ENCODE measurements at regions not wholly inside any gene's neighbourhood (a gene's known extent, or its start where the extent isn't known, plus 50 kb on each side); places are given as distances from the start of the nearest gene placed in this dataset.

DNA sequence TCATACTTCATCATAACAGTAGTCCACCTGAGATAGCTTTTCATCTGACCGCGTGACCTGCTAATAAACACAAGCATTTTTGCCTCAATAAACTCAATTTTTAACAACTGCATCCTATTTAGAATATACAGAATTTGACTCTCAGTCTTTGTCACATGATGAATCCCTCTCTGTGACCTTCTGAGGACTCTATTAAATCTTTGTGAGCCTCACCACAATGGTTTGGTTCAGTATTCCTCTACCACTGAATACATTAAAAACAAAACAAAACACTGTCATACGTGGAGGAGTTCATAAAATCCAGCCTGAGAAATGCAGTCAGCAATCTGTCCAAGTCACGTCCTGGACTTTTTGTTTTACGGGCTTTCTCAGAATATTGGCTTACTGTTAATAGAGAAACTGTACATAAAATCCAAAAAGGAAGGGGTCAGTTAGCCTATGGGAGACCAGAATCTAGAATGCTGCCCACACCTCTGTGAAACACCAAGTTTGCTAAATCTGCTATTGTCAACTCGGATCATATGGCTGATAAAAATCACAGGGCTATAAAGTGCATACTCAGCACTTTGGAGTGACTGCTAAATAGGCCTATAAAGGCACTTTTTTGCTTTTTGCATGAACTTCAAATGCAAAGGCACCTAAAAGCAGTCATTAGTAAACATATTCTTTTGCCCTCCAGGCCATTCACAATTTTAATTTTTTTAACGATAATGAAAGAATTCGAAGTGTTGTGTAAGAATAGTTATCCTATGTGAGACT, 190.3 kb upstream of the HDDC2 start:
- DNase-seq: no peak

DNA sequence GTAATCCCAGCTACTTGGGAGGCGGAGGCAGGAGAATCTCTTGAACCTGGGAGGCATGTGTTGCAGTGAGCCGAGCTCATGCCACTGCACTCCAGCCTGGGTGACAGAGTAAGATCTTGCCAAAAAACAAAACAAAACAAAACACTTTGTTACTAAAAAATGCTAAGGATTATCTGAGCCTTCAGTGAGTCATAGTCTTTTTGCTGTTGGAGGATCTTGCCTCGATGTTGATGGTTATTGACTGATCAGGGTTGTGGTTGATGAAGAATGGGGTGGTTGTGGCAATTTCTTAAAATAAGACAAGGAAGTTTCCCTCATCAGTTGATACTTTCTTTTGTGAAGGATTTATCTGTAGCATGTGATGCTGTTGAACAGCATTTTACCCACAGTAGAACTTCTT, 196.8 kb upstream of the HDDC2 start:
- DNase-seq: no peak

DNA sequence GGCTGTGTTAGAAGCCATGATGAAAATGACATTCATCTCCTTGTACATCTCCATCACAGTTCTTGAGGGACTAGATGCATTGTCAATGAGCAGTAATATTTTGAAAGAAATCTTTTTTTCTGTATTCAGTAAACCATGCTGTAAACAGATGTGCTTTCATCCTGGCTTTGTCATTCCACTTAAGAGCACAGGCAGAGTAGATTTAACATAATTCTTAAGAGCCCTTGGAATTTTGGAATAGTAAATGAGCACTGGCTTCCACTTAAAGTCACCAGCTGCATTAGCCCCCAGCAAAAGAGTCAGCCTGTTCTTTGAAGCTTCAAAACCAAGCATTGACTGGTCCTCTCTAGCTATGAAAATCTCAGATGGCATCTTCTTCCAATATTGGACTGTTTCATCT, 197.8 kb upstream of the HDDC2 start:
- no peak for DNase-seq

DNA sequence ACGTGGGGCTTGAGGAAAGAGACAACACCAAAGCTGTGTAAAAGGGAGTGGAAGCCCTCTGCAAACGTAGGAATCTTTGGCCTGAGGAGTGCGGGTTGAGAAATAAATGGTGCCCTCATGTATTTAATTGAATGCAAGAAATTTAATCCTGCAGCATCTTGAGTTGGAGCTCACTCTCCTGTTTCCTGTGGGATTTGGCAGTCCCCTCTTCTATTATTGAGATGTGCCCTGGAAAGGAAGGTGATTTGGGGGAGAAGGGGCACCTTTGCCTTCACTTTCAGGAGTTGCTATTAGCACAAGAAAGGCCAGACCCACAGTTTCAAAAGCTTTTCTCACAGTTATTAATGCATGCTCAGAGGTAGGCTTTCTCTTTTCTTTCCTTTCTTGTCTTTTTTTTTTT, 201.4 kb upstream of the HDDC2 start:
- no peak for DNase-seq

DNA sequence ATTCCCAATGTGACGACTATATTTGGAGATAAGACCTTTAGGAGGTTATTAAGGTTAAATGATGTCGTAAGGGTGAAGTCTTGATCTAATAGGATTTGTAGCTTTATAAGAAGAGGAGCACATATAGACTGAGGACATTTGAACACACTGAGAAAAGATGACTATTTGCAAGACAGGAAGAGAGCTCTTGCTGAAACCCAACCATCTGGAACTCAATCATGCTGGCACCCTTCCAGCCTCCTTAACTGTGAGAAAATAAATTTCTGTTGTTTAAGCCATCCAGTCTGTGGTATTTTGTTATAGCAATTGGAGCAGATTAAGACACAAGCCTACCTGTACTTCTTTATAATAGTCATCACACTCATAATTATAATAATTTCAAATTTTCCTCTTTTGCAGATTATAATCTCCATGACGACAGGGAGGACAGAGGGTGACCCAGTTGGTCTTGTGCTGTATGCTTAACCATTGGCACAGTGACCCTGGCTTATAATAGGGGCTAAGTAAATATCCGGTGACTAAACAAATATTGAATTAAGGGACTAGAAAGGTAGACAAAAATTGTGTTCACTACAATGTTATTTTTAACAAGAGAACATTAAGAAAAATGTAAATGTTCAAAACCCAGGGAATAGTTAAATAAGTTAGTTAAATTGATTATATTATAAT, 206.4 kb upstream of the HDDC2 start:
- no peak for DNase-seq

DNA sequence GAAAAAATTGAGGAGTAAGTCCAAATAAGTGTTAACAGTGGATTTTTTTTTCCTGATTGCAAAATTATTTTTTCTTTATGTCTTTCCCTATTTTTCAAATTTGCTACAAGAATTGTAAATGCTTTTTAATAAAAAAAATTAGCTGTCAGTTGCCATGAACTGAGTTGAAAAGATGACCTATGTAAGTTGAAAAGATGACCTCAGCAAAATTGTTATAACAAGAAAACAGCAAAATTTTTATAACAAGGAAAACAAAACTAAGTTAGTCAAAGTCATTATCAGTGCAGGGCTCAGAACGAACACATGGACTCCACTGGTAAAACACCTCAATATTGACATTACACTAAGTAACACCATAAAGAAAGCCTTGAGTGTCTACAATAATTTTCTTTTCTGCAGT, 207.0 kb upstream of the HDDC2 start:
- no peak for DNase-seq

DNA sequence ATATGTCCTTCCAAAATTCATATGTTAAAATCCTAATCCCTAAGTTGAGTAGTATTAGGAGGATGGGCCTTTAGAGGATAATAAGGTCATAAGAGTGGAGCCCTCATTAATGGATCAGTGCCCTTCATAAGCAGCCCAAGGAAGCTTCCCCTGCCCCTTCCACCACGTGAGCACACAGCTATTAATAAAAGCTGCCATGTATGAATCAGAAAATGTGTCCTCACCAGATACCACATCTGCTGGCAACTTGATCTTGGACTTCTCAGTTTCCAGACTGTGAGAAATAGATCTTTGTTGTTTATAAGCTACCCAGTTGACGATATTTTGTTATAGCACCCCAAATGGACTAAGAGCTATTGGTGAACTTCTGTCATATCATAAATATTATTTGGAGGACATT, 207.7 kb upstream of the HDDC2 start:
- DNase-seq: no peak

DNA sequence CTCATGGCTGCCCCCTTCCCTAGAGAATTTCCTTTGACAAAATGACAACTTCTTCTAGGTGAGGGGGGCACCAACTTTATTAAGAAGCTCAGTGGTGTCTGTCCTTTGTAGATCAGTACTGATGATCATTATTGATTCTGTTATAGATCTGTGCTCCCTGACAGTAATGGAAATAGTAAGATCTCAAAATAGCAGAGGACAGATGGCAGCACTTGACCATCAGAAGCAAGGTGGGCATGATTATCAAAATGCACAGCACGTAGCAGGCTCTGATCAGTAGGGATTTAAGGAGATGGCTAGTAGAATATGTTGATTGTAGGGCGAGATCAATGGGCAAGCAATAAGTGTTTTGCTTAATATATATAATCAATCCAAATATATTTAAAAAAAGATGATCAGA, 208.6 kb upstream of the HDDC2 start:
- DNase-seq: no peak

DNA sequence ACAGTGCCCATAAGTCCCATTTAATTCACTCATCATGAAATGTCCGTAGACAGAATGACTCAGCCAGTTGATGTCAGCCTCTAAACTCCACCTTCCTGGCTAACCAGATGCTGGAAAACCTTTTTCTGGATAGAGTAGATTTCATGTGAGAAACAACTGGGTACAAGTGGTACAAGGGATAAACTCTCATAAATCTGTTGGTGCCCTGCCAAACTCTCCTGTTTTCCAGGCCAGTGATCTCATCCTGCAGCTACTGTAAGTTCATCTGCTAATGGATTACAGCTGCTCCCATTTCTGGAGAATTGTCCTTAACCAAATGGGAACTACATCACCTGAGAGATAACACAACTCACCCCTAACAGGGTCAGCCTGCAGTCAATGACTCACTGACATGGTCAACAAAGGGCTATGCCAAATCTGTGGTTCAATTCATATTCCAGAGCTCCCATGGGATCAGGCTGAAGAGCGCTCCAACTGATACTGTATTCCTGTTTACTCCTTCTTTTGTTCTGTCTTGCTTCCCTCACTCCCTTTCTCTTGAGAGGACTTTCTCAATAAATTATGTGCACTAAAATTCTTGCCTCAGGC, 210.1 kb upstream of the HDDC2 start:
- DNase-seq: no peak

DNA sequence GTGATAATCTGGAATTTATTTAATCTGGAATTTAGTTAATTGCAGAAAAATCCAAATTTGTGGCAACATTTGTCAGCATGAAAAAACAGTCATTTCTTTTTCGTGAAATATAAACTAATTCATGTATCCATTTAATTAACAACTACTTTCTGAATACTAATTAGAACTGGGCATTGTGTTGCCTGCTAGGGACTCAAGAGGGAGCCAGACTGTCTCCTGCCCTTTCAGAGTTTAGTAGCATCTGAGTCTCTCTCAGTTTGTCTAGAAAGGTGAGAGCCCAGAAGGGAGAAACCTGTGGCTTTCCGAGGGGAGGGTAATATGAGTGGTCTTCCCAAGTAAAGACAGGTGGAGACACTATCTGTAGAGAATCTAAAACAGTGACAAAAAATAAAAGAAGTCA, 210.9 kb upstream of the HDDC2 start:
- no peak for DNase-seq

DNA sequence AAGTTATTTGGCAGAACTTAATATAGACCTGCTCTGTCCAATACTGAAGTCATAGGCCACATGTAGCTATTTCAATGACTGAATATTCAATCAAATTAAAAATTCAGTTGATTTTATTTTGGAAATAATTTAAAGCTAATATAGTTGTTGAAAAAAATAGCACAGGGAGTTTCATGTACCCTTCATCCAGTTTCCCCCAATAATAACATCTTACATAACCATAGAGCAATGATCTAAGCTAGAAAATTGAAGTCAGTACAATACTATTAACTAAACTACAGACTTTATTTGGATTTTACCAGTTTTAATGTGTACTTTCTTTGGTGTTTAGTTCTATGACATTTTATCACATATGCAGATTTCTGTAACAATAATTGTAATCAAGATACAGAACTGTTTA, 212.2 kb upstream of the HDDC2 start:
- no peak for DNase-seq

DNA sequence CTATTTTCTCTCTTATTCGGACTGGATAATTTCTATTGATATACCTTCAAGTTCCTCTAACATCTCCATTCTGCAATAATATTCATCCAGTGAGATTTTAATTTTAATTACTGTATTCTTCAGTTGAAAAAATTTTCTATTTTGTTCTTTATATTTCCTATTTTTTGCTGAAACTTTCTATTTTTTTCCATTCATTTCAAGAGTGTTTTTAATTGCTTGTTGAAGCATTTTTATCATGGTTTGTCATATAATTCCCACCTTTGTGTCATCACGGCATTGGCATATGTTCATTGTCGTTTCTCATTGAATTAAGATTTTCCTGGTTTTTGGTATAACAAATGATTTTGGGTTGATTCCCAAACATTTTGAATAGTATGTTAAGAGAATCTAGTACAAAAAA, 214.9 kb upstream of the HDDC2 start:
- DNase-seq: no peak

DNA sequence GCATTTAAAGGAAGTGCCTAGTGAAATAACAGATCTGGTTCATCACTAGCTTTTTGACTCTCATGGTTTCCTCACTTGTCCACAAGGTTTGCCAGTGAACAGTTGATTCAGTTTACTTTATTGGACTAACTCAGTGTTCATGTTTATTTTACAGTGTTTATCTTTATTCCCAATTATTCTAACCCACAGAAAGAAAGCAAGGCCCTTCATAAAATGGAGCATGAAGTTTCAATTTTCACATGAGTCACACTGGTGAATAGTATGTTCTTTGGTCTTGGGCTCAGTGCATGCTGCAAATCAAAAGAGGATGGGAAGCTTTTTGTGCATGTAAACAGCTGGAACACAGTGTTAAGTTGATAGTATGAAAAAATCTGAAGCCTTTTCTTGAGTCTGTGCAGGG, 217.6 kb upstream of the HDDC2 start:
- no peak for DNase-seq

DNA sequence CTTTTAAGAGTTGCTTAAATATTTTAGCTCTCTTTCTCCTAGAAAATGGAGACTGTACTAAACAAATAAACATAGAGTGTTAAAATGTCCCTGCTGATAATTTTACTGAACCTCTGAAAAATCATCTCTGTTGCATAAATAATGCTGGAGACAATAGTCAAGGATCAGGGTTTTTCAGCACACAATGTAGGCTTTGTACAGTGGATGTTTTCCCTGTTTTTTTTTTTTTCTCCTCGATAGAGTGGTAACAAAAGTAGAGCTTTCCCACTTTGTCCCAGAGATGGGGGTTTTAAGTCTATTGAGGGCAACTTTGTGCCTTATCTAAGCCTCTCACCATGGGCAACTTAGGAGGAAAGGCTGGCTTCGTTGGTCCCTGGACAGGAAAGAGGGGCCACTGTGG, 222.6 kb upstream of the HDDC2 start:
- no peak for DNase-seq

DNA sequence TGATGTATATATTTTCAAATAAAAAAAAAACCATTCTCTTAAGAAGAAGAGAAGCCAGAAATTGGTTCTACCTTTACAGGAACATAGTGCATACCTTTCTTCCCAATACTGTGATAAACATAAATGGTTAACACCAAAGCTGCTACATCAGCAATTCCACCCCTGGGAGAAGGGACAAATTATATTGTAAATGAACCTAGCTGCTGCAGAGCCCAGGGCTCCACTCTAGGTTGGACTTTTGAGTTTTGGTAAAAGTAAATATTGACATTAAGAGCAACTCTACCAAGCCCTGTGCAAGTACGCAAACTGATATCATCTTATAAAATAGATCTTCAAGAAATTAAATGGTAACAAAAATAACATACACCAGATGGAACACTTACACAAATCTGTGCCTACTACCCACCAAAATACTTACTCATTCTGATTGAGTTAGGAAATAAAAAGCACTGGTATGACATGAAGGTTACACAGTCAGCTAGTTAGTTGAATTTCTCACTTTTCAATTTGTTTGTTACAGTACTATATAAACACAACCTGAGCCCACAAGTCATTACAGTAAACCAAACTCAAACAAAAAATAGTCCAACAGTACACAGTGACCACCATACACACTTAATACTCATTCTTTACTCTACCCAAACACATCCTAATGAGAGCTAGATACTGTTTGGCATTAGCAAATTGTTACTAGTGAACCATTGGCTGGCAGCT, 223.3 kb upstream of the HEY2 start:
- DNase-seq: no peak

DNA sequence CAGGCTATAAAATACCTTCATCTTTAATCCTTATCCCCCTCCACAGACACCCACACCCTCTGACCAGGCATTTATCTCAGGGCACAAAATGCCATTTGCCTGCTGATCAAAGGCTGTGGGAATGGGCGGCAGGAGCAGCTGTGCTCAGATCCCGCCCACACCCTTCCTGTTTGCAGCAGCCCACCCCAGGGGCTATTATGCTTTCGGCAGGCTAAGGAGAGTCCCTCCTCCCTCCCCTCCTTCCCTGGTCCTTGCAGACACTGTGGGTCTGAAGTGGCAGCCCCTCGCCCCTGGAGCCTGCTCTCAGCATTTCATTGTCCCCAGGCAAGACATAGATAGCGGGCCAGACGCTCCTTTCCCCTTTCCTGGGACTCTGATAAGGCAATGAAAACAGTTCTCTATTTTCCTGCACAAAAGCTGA, 220.8 kb upstream of the HEY2 start:
- no peak for DNase-seq

DNA sequence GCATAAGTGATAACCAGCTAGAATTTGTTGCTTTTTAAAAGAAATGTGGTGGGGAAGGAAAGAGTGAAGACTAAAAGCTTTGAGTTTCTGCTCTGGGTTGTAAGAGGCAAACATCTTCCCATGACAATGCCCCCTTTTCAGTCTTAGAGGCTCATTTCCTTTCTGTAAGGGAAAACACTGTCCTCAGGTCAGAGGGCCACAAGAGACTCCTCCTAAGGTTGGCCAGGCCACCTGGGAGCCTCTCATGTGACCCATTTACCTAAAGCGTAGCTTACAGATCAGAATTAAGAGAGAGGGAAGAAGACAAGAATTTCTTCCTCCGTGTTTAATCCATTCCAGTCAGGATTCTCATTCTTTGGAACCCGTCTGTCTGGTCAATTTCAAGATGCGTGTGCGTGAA, 220.4 kb upstream of the HEY2 start:
- no peak for DNase-seq

DNA sequence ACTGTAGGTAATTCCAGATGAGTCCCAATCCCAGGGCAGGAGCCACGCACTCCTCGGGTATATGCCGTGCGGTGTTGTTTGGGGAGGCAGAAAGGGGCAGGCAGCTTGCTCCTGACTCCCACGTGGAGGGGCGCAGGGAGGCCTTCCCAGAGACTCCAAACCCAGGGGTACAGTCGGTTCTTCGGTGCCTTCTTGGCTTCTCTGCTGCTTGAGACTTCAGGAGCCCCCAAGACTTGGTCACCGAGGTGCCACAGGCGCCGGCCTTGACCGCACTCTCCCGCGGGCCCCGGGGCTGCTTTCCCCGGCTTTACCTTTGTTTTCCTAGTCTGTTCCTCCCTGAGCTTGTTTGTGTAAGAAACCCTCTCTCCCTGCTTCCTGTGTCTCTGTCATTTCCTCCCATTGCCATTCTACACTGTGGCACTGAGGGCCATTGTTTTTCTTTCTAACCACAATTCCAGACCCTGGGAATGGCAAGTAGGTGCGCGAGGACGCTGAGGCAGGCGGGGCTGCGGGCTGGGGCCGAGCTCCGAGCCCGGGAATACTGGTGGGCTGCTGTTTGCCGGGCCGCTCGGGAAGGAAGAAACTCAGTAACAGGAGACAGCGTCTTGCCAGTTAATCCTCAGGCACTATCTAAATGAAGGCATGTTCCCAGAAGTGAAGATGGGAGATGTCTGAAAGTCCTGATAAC, 215.6 kb upstream of the HEY2 start:
- DNase-seq: peak; percentile 61

DNA sequence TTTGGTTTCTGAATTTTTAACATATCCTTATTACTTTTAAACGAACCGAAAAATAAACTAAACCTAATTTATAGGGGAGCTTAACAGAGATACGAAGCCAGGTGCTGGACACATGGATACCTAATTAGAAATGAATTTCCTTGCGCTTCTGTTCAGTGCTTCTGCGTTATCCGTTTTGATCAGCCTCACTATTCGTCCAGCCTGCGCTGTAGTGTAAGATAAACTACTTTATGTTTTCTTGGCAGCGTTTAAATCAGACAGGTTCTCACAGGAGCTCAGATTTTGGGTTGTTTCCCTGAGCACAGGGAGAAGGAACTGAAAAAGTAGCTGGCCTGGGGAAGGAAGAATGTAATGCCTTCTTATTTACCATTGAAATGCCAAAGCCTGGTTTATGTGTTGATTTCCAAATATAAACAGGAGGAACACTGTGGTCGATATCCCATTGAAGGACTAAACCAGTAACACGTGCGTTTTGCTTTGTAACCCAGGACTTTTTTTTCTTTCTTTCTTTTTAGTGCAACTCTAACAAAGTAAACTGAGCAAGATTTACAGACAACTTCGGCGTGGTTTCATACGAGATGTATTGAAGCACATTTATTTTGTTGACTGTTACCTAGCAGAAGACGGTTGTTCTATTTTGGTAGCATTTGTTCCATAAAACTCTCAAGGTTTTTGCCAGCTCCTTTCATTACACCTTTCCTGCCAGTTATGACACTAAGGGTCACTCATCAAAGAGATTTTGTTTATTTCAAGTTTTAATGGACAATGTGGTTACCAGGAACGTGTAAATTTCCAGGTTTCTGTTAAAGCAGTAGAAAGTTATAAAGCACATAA, 214.8 kb upstream of the HEY2 start:
- DNase-seq: no peak

DNA sequence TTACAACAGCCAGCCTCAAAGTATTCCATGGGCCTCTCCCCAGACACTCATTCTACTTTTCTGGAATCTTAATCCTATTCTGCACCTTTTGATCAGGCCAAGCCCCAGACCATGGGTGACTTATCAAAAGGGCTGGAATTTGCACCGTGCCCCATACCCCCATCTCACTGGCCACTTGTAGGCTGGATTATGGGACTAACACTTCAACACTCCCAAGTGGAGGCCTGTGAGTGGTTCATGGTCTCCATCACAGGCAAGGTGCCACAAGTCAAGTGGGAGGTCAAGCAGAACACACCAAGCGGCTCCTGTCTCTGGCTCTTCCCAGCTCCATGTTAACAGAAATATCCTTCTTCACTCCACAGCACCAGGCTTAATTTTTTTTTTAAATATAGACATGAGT, 212.3 kb upstream of the HEY2 start:
- no peak for DNase-seq

DNA sequence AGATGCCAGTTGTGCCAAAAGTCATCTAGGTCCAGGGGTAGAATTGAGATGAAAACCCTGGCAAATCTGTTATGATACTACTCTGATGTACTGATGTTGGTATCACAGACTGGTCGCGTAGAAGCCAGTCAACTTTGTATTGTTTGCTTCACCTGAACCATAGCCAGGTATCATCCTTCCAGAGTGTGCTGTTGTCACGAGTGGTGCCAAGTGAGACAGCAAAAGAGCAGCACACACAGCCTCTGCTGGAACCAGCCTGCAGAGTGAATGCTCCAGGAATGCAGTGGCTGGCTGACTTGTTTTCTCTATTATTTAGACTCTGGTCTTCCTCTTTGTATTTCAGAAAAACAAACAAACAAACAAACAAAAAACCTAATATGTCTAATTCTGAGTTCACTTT, 209.5 kb upstream of the HEY2 start:
- DNase-seq: no peak

DNA sequence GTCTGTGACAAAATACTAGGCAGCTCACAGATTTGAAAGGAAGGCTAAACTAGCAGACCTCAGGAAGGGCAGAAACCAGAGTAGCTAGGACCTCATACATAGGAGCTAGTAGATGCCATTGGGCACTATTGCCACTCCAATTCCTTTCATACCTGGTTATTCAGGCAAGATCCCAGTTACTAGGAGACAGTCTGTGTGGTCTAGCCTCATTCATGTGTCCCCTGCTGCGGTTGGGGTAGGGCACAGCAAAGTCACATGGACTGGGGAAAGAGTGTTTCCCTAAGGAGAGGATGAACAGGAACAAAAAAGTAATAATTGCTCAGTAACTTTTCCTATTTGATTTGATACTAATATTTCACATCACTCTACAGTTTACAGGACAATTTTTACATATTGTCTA, 204.6 kb upstream of the HEY2 start:
- DNase-seq: no peak
